Prostate gland (tissue), 2 donors: ENCODE measurements at regions not wholly inside any gene's neighbourhood (a gene's known extent, or its start where the extent isn't known, plus 50 kb on each side); places are given as distances from the start of the nearest gene placed in this dataset.
"Not testable (repeated sequence)": the region's sequence is repeated elsewhere in the genome, so short reads cannot be mapped to it uniquely, and the experiment has no call there.

Experiments
- DNase-seq: peaks from one replicate; pipeline ENCODE4 v3.0.0-alpha.2; 2019; ENCODE audit warnings: low spot score
- H3K27ac ChIP-seq, 2 donors: fragments of 200-600 bp; sonication (generic); 2 replicates each; pipeline ENCODE4 v1.5.1; 2017 to 2019
- H3K27me3 ChIP-seq: fragments of 200-600 bp; sonication (generic); replicated peaks from 2 replicates; pipeline ENCODE4 v1.5.1; 2019; ENCODE audit not compliant: insufficient read depth
- H3K36me3 ChIP-seq, 2 donors: fragments of 200-600 bp; sonication (generic); 1 replicate in 1 of 2; 2 replicates in 1 of 2; pipeline versions ENCODE4 v1.5.1 to v1.8.1; 2017 to 2019
- H3K4me1 ChIP-seq: fragments of 200-600 bp; sonication (generic); replicated peaks from 2 replicates; pipeline ENCODE4 v1.5.1; 2019
- H3K4me3 ChIP-seq, 2 donors: fragments of 200-600 bp; sonication (generic); 2 replicates each; pipeline ENCODE4 v1.5.1; 2017 to 2019
- H3K9me3 ChIP-seq: fragments of 200-600 bp; sonication (generic); 2 replicates; pipeline ENCODE4 v1.5.1; 2017
- POLR2A ChIP-seq: fragments of 450-650 bp; IDR thresholded peaks from one replicate; pipeline ENCODE4 v1.6.1; 2016; ENCODE audit warnings: antibody characterized with exemption, mild to moderate bottlenecking
- POLR2AphosphoS5 ChIP-seq: sonication (generic); formaldehyde crosslinking; IDR thresholded peaks from one replicate; pipeline ENCODE4 v1.6.1; 2017; ENCODE audit warnings: antibody characterized with exemption
- WGBS: methylation state at CpG from one replicate; pipeline ENCODE4 v1.1.5; 2018; 5-methylcytosine and 5-hydroxymethylcytosine counted together
- intact Hi-C: fragments of 100-400 bp; cut with DNase I; formaldehyde crosslinking; loops from one replicate; pipeline ENCODE4 v1.14.2; 2022
- TF ChIP-seq, protein P1 (sequence below), 4 experiments: fragments of 200-600 bp in 2 of 4; fragments of 450-650 bp in 2 of 4; sonication (generic) in 2 of 4; IDR thresholded peaks; 1 replicate in 3 of 4; 2 replicates in 1 of 4; pipeline ENCODE4 v1.5.1; 2016 to 2019; ENCODE audit warnings: antibody characterized with exemption in 4 of 4, mild to moderate bottlenecking in 2 of 4, moderate library complexity in 2 of 4

GRCh38 chr6:151690768-151691562, 116.5 kb upstream of the ESR1 start:
- Histone ChIP-seq H3K9me3 (no peaks in the 10 kb centered on the region), H3K4me1 (no peaks in the 10 kb centered on the region), H3K36me3 (no peaks in the 10 kb centered on the region), H3K4me3 (peak overlapping the region in 1 of 2 donors; percentile 2), H3K27me3 (peaks cover 11% of the 10 kb centered on the region), H3K27ac (peak overlapping the region; percentile 35 to 46)
- no peak for DNase-seq
- TF ChIP-seq POLR2A (no peak), POLR2AphosphoS5 (no peak)
- TF ChIP-seq, protein P1, sequence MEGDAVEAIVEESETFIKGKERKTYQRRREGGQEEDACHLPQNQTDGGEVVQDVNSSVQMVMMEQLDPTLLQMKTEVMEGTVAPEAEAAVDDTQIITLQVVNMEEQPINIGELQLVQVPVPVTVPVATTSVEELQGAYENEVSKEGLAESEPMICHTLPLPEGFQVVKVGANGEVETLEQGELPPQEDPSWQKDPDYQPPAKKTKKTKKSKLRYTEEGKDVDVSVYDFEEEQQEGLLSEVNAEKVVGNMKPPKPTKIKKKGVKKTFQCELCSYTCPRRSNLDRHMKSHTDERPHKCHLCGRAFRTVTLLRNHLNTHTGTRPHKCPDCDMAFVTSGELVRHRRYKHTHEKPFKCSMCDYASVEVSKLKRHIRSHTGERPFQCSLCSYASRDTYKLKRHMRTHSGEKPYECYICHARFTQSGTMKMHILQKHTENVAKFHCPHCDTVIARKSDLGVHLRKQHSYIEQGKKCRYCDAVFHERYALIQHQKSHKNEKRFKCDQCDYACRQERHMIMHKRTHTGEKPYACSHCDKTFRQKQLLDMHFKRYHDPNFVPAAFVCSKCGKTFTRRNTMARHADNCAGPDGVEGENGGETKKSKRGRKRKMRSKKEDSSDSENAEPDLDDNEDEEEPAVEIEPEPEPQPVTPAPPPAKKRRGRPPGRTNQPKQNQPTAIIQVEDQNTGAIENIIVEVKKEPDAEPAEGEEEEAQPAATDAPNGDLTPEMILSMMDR (IDR thresholded peaks at IDR 0.05) = no peak
- intact Hi-C loops = no loop called here
- 59% methylated on average over 8 of the region's 8 CpGs for WGBS

DNA sequence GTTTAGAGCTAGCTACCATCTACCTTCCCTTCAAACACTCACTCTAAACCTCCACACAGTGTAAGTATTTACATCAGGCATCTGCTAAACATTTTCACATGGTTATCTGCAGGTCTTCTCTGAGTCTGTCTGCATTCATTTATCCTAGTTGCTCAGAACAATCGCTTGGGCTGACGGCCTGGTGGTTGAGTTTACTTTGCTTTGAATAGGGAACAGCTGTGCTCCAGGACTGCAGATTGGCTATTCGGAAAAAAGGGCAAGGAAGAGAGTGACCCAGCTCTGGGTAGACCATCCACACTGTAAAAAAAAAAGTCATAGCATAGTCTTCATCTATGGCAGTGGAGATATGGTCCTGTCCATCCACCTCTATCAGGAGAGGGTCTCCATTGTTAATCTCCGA, 115.3 kb upstream of the ESR1 start:
- H3K9me3 ChIP-seq = no peaks in the 10 kb centered on the region
- TF ChIP-seq, protein P1 (IDR thresholded peaks at IDR 0.05) = no peak
- TF ChIP-seq POLR2A (no peak), POLR2AphosphoS5 (no peak)
- H3K4me3 ChIP-seq = no peak overlapping the region
- DNase-seq = no peak
- H3K27me3 ChIP-seq = peaks cover 3% of the 10 kb centered on the region
- 53% methylated on average over 4 of the region's 4 CpGs for WGBS
- H3K27ac ChIP-seq = no peak overlapping the region
- intact Hi-C loops = no loop called here
- no peaks in the 10 kb centered on the region for H3K36me3 ChIP-seq
- H3K4me1 ChIP-seq = no peaks in the 10 kb centered on the region

DNA sequence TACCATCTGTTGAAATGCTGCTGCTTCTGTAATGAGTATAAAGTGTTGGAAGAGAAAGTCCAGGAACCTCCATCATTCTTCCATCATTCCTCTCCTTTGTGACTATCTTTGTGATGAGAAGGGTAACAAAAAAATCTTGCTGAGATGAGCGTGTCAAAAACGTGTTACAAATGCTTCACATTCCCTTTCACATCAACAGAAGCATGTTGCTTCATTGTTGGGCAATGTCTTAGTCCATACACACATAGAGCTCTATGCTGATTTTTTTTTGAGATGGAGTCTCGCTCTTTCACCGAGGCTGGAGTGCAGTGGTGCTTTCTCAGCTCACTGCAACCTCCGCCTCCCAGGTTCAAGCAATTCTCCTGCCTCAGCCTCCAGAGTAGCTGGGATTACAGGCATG, 114.1 kb upstream of the ESR1 start:
- H3K36me3 ChIP-seq = no peaks in the 10 kb centered on the region
- no peaks in the 10 kb centered on the region for H3K27me3 ChIP-seq
- WGBS = 94% methylated on average over 5 of the region's 5 CpGs
- TF ChIP-seq, protein P1 (IDR thresholded peaks at IDR 0.05) = no peak
- TF ChIP-seq POLR2AphosphoS5 (no peak), POLR2A (no peak)
- H3K9me3 ChIP-seq = no peaks in the 10 kb centered on the region
- DNase-seq = no peak
- no peak overlapping the region for H3K4me3 ChIP-seq
- H3K4me1 ChIP-seq = no peaks in the 10 kb centered on the region
- intact Hi-C loops = no loop called here
- H3K27ac ChIP-seq = no peak overlapping the region

- no peaks in the 10 kb centered on the region for H3K4me1 ChIP-seq
- no peak for DNase-seq
- no peak overlapping the region for H3K27ac ChIP-seq
- intact Hi-C loops = no loop called here
- H3K27me3 ChIP-seq = no peaks in the 10 kb centered on the region
- no peaks in the 10 kb centered on the region for H3K36me3 ChIP-seq
- no peaks in the 10 kb centered on the region for H3K9me3 ChIP-seq
- TF ChIP-seq POLR2A (no peak), POLR2AphosphoS5 (no peak)
- TF ChIP-seq, protein P1 (IDR thresholded peaks at IDR 0.05) = no peak
- no peak overlapping the region for H3K4me3 ChIP-seq
Measured at GRCh38 chr6:151695156-151695555, 112.3 kb upstream of the ESR1 start.

- WGBS = 98% methylated on average over 4 of the region's 4 CpGs
Measured at GRCh38 chr6:151696302-151696701, 111.2 kb upstream of the ESR1 start.

More at GRCh38 chr6:151696302-151696701, 111.2 kb upstream of the ESR1 start:
- H3K36me3 ChIP-seq, intact Hi-C loops, DNase-seq, H3K4me1 ChIP-seq, H3K4me3 ChIP-seq, H3K27me3 ChIP-seq, H3K9me3 ChIP-seq, H3K27ac ChIP-seq: not testable (repeated sequence)
